ENCODE measurements at regions not wholly inside any gene's neighbourhood (a gene's known extent, or its start where the extent isn't known, plus 50 kb on each side); places are given as distances from the start of the nearest gene placed in this dataset.

GRCh38 chr1:5522531-5523145 is 469.6 kb downstream of the NPHP4 start:
- no peak for DNase-seq (ENCODE audit: low read depth)

- DNase-seq (ENCODE audit: low read depth) = no peak
These were observed 472.7 kb downstream of the NPHP4 start for GRCh38 chr1:5519366-5520135.

GRCh38 chr1:5516756-5517155 is 475.5 kb downstream of the NPHP4 start:
- no peak for DNase-seq (ENCODE audit: low read depth)

GRCh38 chr1:5515501-5515900 is 476.7 kb downstream of the NPHP4 start:
- DNase-seq (ENCODE audit: low read depth) = no peak

- no peak for DNase-seq (ENCODE audit: low read depth)
These were observed 477.6 kb downstream of the NPHP4 start for GRCh38 chr1:5514527-5515183.

- DNase-seq (ENCODE audit: low read depth) = no peak
These were observed 478.2 kb downstream of the NPHP4 start for GRCh38 chr1:5513846-5514526.

- DNase-seq (ENCODE audit: low read depth) = no peak
These were observed 479.0 kb downstream of the NPHP4 start for GRCh38 chr1:5513179-5513578.

GRCh38 chr1:5511381-5512097 is 480.7 kb downstream of the NPHP4 start:
- no peak for DNase-seq (ENCODE audit: low read depth)

GRCh38 chr1:5509664-5510452 is 482.4 kb downstream of the NPHP4 start:
- DNase-seq (ENCODE audit: low read depth) = peak; percentile 7

- no peak for DNase-seq (ENCODE audit: low read depth)
These were observed 483.4 kb downstream of the NPHP4 start for GRCh38 chr1:5508669-5509330.

- no peak for DNase-seq (ENCODE audit: low read depth)
These were observed 484.9 kb downstream of the NPHP4 start for GRCh38 chr1:5507340-5507739.

GRCh38 chr1:5506634-5507033 is 485.6 kb downstream of the NPHP4 start:
- no peak for DNase-seq (ENCODE audit: low read depth)

GRCh38 chr1:5505944-5506343 is 486.3 kb downstream of the NPHP4 start:
- no peak for DNase-seq (ENCODE audit: low read depth)

GRCh38 chr1:5504364-5504740 is 487.9 kb downstream of the NPHP4 start:
- DNase-seq (ENCODE audit: low read depth) = no peak

- no peak for DNase-seq (ENCODE audit: low read depth)
These were observed 488.5 kb downstream of the NPHP4 start for GRCh38 chr1:5503556-5504363.

- no peak for DNase-seq (ENCODE audit: low read depth)
These were observed 489.7 kb downstream of the NPHP4 start for GRCh38 chr1:5502311-5503194.

- DNase-seq (ENCODE audit: low read depth) = no peak
These were observed 490.9 kb downstream of the NPHP4 start for GRCh38 chr1:5501206-5501930.

- DNase-seq (ENCODE audit: low read depth) = no peak
These were observed 491.7 kb downstream of the NPHP4 start for GRCh38 chr1:5500541-5500940.

Data from GM04504 (cell line).